GM23338 (cell line): ENCODE measurements at regions not wholly inside any gene's neighbourhood (a gene's known extent, or its start where the extent isn't known, plus 50 kb on each side); places are given as distances from the start of the nearest gene placed in this dataset.

Experiments used
- ATAC-seq: fragments of 200-7000 bp; cut with Tn5 transposase; 3 replicates; pipeline ENCODE4 v1.9.1; 2020
- DNase-seq: peaks from one replicate; pipeline ENCODE4 v3.0.0-alpha.2; 2015; ENCODE audit warnings: low spot score
- H2AFZ ChIP-seq: fragments of 200-600 bp; sonication (generic); 2 replicates; pipeline ENCODE4 v1.8.0; 2016; ENCODE audit warnings: antibody characterized with exemption, mild to moderate bottlenecking, moderate library complexity
- H3F3A ChIP-seq: fragments of 200-600 bp; sonication (generic); replicated peaks from 2 replicates; pipeline ENCODE4 v1.8.0; 2017; ENCODE audit warnings: antibody characterized with exemption, mixed run types, low read depth
- H3K27ac ChIP-seq: fragments of 200-600 bp; sonication (generic); 2 replicates; pipeline ENCODE4 v1.6.1; 2016; ENCODE audit warnings: low read depth
- H3K27me3 ChIP-seq: fragments of 200-600 bp; sonication (generic); 2 replicates; pipeline ENCODE4 v1.8.0; 2016; ENCODE audit warnings: mild to moderate bottlenecking, mixed run types, moderate library complexity; ENCODE audit not compliant: insufficient read depth
- H3K36me3 ChIP-seq: fragments of 200-600 bp; sonication (generic); 2 replicates; pipeline ENCODE4 v1.8.0; 2016; ENCODE audit warnings: mild to moderate bottlenecking; ENCODE audit not compliant: insufficient read depth
- H3K4me1 ChIP-seq: fragments of 200-600 bp; sonication (generic); 2 replicates; pipeline ENCODE4 v1.8.0; 2016; ENCODE audit warnings: mild to moderate bottlenecking, moderate library complexity; ENCODE audit not compliant: insufficient read depth
- H3K4me2 ChIP-seq: fragments of 200-600 bp; sonication (generic); 2 replicates; pipeline ENCODE4 v1.7.1; 2017; ENCODE audit warnings: mixed run types
- H3K4me3 ChIP-seq: fragments of 200-600 bp; sonication (generic); 2 replicates; pipeline ENCODE4 v1.6.1; 2016; ENCODE audit warnings: mixed run types
- H3K79me2 ChIP-seq: fragments of 200-600 bp; sonication (generic); replicated peaks from 2 replicates; pipeline ENCODE4 v1.8.0; 2017; ENCODE audit warnings: mild to moderate bottlenecking; ENCODE audit not compliant: insufficient read depth
- H3K9me2 ChIP-seq: fragments of 200-600 bp; sonication (generic); 2 replicates; pipeline ENCODE4 v1.8.0; 2017; ENCODE audit not compliant: insufficient read depth
- H4K20me1 ChIP-seq: fragments of 200-600 bp; sonication (generic); replicated peaks from 2 replicates; pipeline ENCODE4 v1.8.0; 2017; ENCODE audit warnings: mild to moderate bottlenecking; ENCODE audit not compliant: insufficient read depth
- H3K27ac Mint-ChIP-seq: 2 replicates; pipeline ENCODE4 v1.8.0; 2020; ENCODE audit warnings: inconsistent platforms, mild to moderate bottlenecking, moderate library complexity, mixed read lengths
- H3K27me3 Mint-ChIP-seq: 3 replicates; pipeline ENCODE4 v1.8.0; 2022; ENCODE audit warnings: low read depth, mild to moderate bottlenecking, moderate library complexity, mixed read lengths, inconsistent platforms; ENCODE audit not compliant: insufficient read depth, poor library complexity
- H3K36me3 Mint-ChIP-seq: 3 replicates; pipeline ENCODE4 v1.8.0; 2021; ENCODE audit warnings: low read depth, mild to moderate bottlenecking, inconsistent platforms, moderate library complexity, mixed read lengths
- H3K4me1 Mint-ChIP-seq: 3 replicates; pipeline ENCODE4 v1.8.0; 2020; ENCODE audit warnings: mild to moderate bottlenecking, inconsistent platforms, mixed read lengths
- H3K4me3 Mint-ChIP-seq: 3 replicates; pipeline ENCODE4 v1.8.0; 2021; ENCODE audit warnings: moderate library complexity, mild to moderate bottlenecking, inconsistent platforms, mixed read lengths
- H3K9me3 Mint-ChIP-seq: 3 replicates; pipeline ENCODE4 v1.8.0; 2020; ENCODE audit warnings: moderate library complexity, mild to moderate bottlenecking, inconsistent platforms, mixed read lengths
- CREB1 ChIP-seq: fragments of 250-450 bp; sonication (Bioruptor Pico); IDR thresholded peaks from 2 replicates; pipeline ENCODE4 v1.5.0; 2020; ENCODE audit warnings: low read depth, mild to moderate bottlenecking, moderate library complexity
- NANOG ChIP-seq: IDR thresholded peaks from 2 replicates; pipeline ENCODE4 v1.6.1; 2016; ENCODE audit warnings: antibody characterized with exemption, borderline replicate concordance
- POLR2AphosphoS5 ChIP-seq: IDR thresholded peaks from 2 replicates; pipeline ENCODE4 v1.6.1; 2016; ENCODE audit warnings: antibody characterized with exemption, low read depth
- ZNF331 ChIP-seq: fragments of 250-450 bp; sonication (Bioruptor Pico); IDR thresholded peaks from 2 replicates; pipeline ENCODE4 v1.5.0; 2020; ENCODE audit warnings: low read depth, mild to moderate bottlenecking, moderate library complexity
- TF ChIP-seq, protein P1 (sequence below): fragments of 250-450 bp; sonication (Bioruptor Pico); IDR thresholded peaks from 2 replicates; pipeline ENCODE4 v1.5.0; 2020; ENCODE audit warnings: mild to moderate bottlenecking, moderate library complexity
- TF ChIP-seq, protein P2 (sequence below): IDR thresholded peaks from one replicate; pipeline ENCODE4 v1.6.1; 2018; ENCODE audit warnings: antibody characterized with exemption; ENCODE audit not compliant: unreplicated experiment

- TF ChIP-seq, protein P1, sequence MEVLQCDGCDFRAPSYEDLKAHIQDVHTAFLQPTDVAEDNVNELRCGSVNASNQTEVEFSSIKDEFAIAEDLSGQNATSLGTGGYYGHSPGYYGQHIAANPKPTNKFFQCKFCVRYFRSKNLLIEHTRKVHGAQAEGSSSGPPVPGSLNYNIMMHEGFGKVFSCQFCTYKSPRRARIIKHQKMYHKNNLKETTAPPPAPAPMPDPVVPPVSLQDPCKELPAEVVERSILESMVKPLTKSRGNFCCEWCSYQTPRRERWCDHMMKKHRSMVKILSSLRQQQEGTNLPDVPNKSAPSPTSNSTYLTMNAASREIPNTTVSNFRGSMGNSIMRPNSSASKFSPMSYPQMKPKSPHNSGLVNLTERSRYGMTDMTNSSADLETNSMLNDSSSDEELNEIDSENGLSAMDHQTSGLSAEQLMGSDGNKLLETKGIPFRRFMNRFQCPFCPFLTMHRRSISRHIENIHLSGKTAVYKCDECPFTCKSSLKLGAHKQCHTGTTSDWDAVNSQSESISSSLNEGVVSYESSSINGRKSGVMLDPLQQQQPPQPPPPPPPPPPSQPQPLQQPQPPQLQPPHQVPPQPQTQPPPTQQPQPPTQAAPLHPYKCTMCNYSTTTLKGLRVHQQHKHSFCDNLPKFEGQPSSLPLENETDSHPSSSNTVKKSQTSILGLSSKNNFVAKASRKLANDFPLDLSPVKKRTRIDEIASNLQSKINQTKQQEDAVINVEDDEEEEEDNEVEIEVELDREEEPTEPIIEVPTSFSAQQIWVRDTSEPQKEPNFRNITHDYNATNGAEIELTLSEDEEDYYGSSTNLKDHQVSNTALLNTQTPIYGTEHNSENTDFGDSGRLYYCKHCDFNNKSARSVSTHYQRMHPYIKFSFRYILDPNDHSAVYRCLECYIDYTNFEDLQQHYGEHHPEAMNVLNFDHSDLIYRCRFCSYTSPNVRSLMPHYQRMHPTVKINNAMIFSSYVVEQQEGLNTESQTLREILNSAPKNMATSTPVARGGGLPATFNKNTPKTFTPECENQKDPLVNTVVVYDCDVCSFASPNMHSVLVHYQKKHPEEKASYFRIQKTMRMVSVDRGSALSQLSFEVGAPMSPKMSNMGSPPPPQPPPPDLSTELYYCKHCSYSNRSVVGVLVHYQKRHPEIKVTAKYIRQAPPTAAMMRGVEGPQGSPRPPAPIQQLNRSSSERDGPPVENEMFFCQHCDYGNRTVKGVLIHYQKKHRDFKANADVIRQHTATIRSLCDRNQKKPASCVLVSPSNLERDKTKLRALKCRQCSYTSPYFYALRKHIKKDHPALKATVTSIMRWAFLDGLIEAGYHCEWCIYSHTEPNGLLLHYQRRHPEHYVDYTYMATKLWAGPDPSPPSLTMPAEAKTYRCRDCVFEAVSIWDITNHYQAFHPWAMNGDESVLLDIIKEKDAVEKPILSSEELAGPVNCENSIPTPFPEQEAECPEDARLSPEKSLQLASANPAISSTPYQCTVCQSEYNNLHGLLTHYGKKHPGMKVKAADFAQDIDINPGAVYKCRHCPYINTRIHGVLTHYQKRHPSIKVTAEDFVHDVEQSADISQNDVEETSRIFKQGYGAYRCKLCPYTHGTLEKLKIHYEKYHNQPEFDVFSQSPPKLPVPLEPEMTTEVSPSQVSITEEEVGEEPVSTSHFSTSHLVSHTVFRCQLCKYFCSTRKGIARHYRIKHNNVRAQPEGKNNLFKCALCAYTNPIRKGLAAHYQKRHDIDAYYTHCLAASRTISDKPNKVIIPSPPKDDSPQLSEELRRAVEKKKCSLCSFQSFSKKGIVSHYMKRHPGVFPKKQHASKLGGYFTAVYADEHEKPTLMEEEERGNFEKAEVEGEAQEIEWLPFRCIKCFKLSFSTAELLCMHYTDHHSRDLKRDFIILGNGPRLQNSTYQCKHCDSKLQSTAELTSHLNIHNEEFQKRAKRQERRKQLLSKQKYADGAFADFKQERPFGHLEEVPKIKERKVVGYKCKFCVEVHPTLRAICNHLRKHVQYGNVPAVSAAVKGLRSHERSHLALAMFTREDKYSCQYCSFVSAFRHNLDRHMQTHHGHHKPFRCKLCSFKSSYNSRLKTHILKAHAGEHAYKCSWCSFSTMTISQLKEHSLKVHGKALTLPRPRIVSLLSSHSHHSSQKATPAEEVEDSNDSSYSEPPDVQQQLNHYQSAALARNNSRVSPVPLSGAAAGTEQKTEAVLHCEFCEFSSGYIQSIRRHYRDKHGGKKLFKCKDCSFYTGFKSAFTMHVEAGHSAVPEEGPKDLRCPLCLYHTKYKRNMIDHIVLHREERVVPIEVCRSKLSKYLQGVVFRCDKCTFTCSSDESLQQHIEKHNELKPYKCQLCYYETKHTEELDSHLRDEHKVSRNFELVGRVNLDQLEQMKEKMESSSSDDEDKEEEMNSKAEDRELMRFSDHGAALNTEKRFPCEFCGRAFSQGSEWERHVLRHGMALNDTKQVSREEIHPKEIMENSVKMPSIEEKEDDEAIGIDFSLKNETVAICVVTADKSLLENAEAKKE (CRISPR knock-in tag) = no peak
- TF ChIP-seq, protein P2, sequence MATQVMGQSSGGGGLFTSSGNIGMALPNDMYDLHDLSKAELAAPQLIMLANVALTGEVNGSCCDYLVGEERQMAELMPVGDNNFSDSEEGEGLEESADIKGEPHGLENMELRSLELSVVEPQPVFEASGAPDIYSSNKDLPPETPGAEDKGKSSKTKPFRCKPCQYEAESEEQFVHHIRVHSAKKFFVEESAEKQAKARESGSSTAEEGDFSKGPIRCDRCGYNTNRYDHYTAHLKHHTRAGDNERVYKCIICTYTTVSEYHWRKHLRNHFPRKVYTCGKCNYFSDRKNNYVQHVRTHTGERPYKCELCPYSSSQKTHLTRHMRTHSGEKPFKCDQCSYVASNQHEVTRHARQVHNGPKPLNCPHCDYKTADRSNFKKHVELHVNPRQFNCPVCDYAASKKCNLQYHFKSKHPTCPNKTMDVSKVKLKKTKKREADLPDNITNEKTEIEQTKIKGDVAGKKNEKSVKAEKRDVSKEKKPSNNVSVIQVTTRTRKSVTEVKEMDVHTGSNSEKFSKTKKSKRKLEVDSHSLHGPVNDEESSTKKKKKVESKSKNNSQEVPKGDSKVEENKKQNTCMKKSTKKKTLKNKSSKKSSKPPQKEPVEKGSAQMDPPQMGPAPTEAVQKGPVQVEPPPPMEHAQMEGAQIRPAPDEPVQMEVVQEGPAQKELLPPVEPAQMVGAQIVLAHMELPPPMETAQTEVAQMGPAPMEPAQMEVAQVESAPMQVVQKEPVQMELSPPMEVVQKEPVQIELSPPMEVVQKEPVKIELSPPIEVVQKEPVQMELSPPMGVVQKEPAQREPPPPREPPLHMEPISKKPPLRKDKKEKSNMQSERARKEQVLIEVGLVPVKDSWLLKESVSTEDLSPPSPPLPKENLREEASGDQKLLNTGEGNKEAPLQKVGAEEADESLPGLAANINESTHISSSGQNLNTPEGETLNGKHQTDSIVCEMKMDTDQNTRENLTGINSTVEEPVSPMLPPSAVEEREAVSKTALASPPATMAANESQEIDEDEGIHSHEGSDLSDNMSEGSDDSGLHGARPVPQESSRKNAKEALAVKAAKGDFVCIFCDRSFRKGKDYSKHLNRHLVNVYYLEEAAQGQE = no peak
- no peak for TF ChIP-seq NANOG
Observed at GRCh38 chr17:54277868-54278267, 455.1 kb downstream of the KIF2B start (continued).

DNA sequence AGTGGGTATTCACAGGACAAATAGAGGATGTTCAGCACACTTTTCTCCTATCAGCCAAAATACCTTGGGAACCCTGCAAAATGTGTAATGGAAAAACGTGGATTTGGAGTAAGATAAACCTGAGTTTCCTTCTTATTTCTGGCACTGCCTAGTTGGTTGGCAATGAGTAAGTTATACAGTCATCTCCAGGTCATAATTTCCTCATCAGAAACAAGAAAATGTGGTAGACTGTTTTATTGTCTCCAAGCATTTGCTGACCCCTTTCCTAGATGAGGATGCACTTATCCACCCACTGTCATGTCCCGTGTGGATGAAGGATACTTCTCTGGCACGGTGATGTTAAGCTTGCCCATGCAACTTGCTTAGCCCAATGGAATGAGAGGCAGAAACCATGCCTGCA, 458.0 kb downstream of the KIF2B start:
- DNase-seq = no peak
- H3K4me1 Mint-ChIP-seq = peaks cover 8% of the 10 kb centered on the region
- no peaks in the 10 kb centered on the region for H3K27me3 Mint-ChIP-seq
- H3K9me3 Mint-ChIP-seq = peaks cover 8% of the 10 kb centered on the region
- H3K4me3 Mint-ChIP-seq = no peak overlapping the region
- Histone ChIP-seq H3K27me3 (no peaks in the 10 kb centered on the region), H3F3A (no peaks in the 10 kb centered on the region), H4K20me1 (no peaks in the 10 kb centered on the region), H3K27ac (no peak overlapping the region), H3K79me2 (no peaks in the 10 kb centered on the region), H3K36me3 (peaks cover 5% of the 10 kb centered on the region; the same call in 1 of the 2 replicates), H3K4me2 (no peak overlapping the region), H3K9me2 (peaks cover 18% of the 10 kb centered on the region; the same call in 1 of the 2 replicates), H3K4me3 (no peak overlapping the region), H2AFZ (no peak overlapping the region), H3K4me1 (peaks cover 5% of the 10 kb centered on the region; the same call in 1 of the 2 replicates)
- no peak overlapping the region for H3K27ac Mint-ChIP-seq
- H3K36me3 Mint-ChIP-seq = peaks cover 7% of the 10 kb centered on the region
- no peak for ATAC-seq
- TF ChIP-seq ZNF331 (CRISPR knock-in tag) = no peak
- no peak for TF ChIP-seq CREB1 (CRISPR knock-in tag)
- no peak for TF ChIP-seq NANOG
- TF ChIP-seq, protein P1 (CRISPR knock-in tag) = no peak
- TF ChIP-seq POLR2AphosphoS5 = no peak
